IMR-90 (cell line): ENCODE measurements at regions not wholly inside any gene's neighbourhood (a gene's known extent, or its start where the extent isn't known, plus 50 kb on each side); places are given as distances from the start of the nearest gene placed in this dataset.

Source experiments
- ATAC-seq: fragments of 200-7000 bp; cut with Tn5 transposase; 2 replicates; pipeline ENCODE4 v1.9.1; 2020; ENCODE audit warnings: low read depth, mild to moderate bottlenecking, moderate library complexity
- BruUV-seq: library from RNA; stranded (reverse); fragments of 400-500 nt; replicated peaks from 2 replicates; lab custom pipeline; 2021; lab: Mats Ljungman, UMichigan
- CTCF ChIA-PET: fragments of 300-600 bp; formaldehyde crosslinking; extraction: SDS; loops from one replicate; lab custom pipeline; 2021; ENCODE audit warnings: antibody characterized with exemption; lab: Yijun Ruan, JAX
- POLR2A ChIA-PET: fragments of 300-600 bp; sonication (Branson Sonifier 250); formaldehyde crosslinking; loops from one replicate; lab custom pipeline; 2022; ENCODE audit warnings: antibody characterized with exemption; ENCODE audit not compliant: unreplicated experiment; lab: Charles Lee
- DNase-seq: peaks from one replicate; pipeline ENCODE4 v3.0.0; 2013
- H2AFZ ChIP-seq: replicated peaks from 2 replicates; pipeline ENCODE3; 2013; ENCODE audit warnings: low read length, mild to moderate bottlenecking; ENCODE audit not compliant: poor library complexity
- H2AK5ac ChIP-seq: 2 replicates; pipeline ENCODE4 v1.6.1; 2013; ENCODE audit warnings: low read depth, low read length, inconsistent platforms
- H2AK9ac ChIP-seq: replicated peaks from 2 replicates; pipeline ENCODE3; 2013; ENCODE audit warnings: mild to moderate bottlenecking, low read depth, low read length, moderate library complexity; ENCODE audit not compliant: poor library complexity
- H2BK120ac ChIP-seq: 2 replicates; pipeline ENCODE4 v1.6.1; 2013; ENCODE audit warnings: low read depth, low read length, inconsistent platforms
- H2BK15ac ChIP-seq: 3 replicates; pipeline ENCODE4 v1.6.1; 2013; ENCODE audit warnings: low read depth, low read length, inconsistent platforms
- H2BK20ac ChIP-seq: 2 replicates; pipeline ENCODE4 v1.6.1; 2013; ENCODE audit warnings: low read depth, mild to moderate bottlenecking, inconsistent platforms, low read length, moderate library complexity
- H2BK5ac ChIP-seq: 2 replicates; pipeline ENCODE4 v1.6.1; 2013; ENCODE audit warnings: mild to moderate bottlenecking, low read depth, low read length, inconsistent platforms; ENCODE audit not compliant: poor library complexity, severe bottlenecking
- H3K14ac ChIP-seq: replicated peaks from 2 replicates; pipeline ENCODE4 v1.6.1; 2013; ENCODE audit warnings: low read depth, low read length, inconsistent platforms
- H3K18ac ChIP-seq: 2 replicates; pipeline ENCODE4 v1.6.1; 2013; ENCODE audit warnings: low read depth, low read length, control low read depth
- H3K23ac ChIP-seq: 2 replicates; pipeline ENCODE4 v1.6.1; 2013; ENCODE audit warnings: low read depth, low read length, inconsistent platforms
- H3K27ac ChIP-seq: 2 replicates; pipeline ENCODE4 v1.5.1; 2013; ENCODE audit warnings: mild to moderate bottlenecking, control low read depth, low read length; ENCODE audit not compliant: insufficient read depth
- H3K27me3 ChIP-seq: 2 replicates; pipeline ENCODE4 v1.6.1; 2013; ENCODE audit warnings: low read length; ENCODE audit not compliant: control insufficient read depth, insufficient read depth
- H3K36me3 ChIP-seq: 2 replicates; pipeline ENCODE4 v1.6.1; 2013; ENCODE audit warnings: low read length, mixed read lengths; ENCODE audit not compliant: control insufficient read depth, insufficient read depth
- H3K4ac ChIP-seq: 2 replicates; pipeline ENCODE4 v1.6.1; 2013; ENCODE audit warnings: low read depth, low read length, inconsistent platforms
- H3K4me1 ChIP-seq: 2 replicates; pipeline ENCODE4 v1.6.1; 2013; ENCODE audit warnings: low read length, mixed read lengths; ENCODE audit not compliant: control insufficient read depth, insufficient read depth
- H3K4me2 ChIP-seq: 2 replicates; pipeline ENCODE4 v1.6.1; 2013; ENCODE audit warnings: low read depth, mild to moderate bottlenecking, control low read depth, low read length, moderate library complexity
- H3K4me3 ChIP-seq: 2 replicates; pipeline ENCODE4 v1.5.1; 2013; ENCODE audit warnings: low read depth, mild to moderate bottlenecking, control low read depth, low read length, moderate library complexity; ENCODE audit not compliant: insufficient read depth
- H3K56ac ChIP-seq: 2 replicates; pipeline ENCODE4 v1.6.1; 2013; ENCODE audit warnings: low read length, inconsistent platforms; ENCODE audit not compliant: insufficient read depth; ENCODE audit errors: extremely low read depth
- H3K79me1 ChIP-seq, 2 experiments: 2 replicates each; pipeline ENCODE4 v1.6.1; 2013; ENCODE audit warnings: low read length in 2 of 2, inconsistent platforms in 1 of 2, low read depth in 1 of 2
- H3K9ac ChIP-seq: 2 replicates; pipeline ENCODE4 v1.6.1; 2013; ENCODE audit warnings: low read depth, low read length, control low read depth
- H3K9me1 ChIP-seq: 2 replicates; pipeline ENCODE4 v1.6.1; 2013; ENCODE audit warnings: low read length, inconsistent platforms; ENCODE audit not compliant: insufficient read depth
- H3K9me3 ChIP-seq: 2 replicates; pipeline ENCODE4 v1.6.1; 2013; ENCODE audit warnings: low read length; ENCODE audit not compliant: control insufficient read depth, insufficient read depth
- H4K20me1 ChIP-seq: 2 replicates; pipeline ENCODE4 v1.6.1; 2013; ENCODE audit warnings: low read length, inconsistent platforms; ENCODE audit not compliant: insufficient read depth
- H4K5ac ChIP-seq: 2 replicates; pipeline ENCODE4 v1.6.1; 2013; ENCODE audit warnings: mild to moderate bottlenecking, low read depth, low read length, control low read depth
- H4K8ac ChIP-seq, 2 experiments: 2 replicates each; pipeline ENCODE4 v1.6.1; 2013; ENCODE audit warnings: low read depth in 2 of 2, low read length in 2 of 2, control low read depth in 1 of 2, inconsistent platforms in 1 of 2
- H4K91ac ChIP-seq: 2 replicates; pipeline ENCODE4 v1.6.1; 2013; ENCODE audit warnings: low read depth, low read length, inconsistent platforms; ENCODE audit not compliant: insufficient read depth
- RCOR1 ChIP-seq: IDR thresholded peaks from 2 replicates; pipeline ENCODE4 v1.6.1; 2012; ENCODE audit warnings: mild to moderate bottlenecking, low read length, improper control_type of control experiment; ENCODE audit not compliant: insufficient replicate concordance
- WGBS, 2 experiments: methylation state at CpG; one replicate each; pipeline versions ENCODE4 v1.1.5 to v1.1.7; 2013; ENCODE audit warnings: missing lambda C conversion rate in 2 of 2; ENCODE audit not compliant: insufficient read length in 1 of 2; ENCODE audit errors: extremely low coverage in 2 of 2; 5-methylcytosine and 5-hydroxymethylcytosine counted together
- dilution Hi-C: fragments of 300-500 bp; cut with HindIII; formaldehyde crosslinking; loops from one replicate; pipeline ENCODE4 v1.14.3; 2018; ENCODE audit warnings: low sequenced_read_pairs; ENCODE audit not compliant: unreplicated experiment
- in situ Hi-C: fragments of 300-500 bp; cut with MboI; formaldehyde crosslinking; loops from 3 replicates; pipeline ENCODE4 v1.14.3; 2019; ENCODE audit warnings: low sequenced_read_pairs, inconsistent platforms, mixed read lengths
- intact Hi-C: fragments of 100-400 bp; cut with micrococcal nuclease; formaldehyde crosslinking; loops from 2 replicates; pipeline ENCODE4 v1.10.0; 2022
- TF ChIP-seq, protein P1 (sequence below): fragments of 150-350 bp; IDR thresholded peaks from 2 replicates; pipeline ENCODE4 v1.6.1; 2017; ENCODE audit warnings: mild to moderate bottlenecking, antibody characterized with exemption, low read length, low read depth

DNA sequence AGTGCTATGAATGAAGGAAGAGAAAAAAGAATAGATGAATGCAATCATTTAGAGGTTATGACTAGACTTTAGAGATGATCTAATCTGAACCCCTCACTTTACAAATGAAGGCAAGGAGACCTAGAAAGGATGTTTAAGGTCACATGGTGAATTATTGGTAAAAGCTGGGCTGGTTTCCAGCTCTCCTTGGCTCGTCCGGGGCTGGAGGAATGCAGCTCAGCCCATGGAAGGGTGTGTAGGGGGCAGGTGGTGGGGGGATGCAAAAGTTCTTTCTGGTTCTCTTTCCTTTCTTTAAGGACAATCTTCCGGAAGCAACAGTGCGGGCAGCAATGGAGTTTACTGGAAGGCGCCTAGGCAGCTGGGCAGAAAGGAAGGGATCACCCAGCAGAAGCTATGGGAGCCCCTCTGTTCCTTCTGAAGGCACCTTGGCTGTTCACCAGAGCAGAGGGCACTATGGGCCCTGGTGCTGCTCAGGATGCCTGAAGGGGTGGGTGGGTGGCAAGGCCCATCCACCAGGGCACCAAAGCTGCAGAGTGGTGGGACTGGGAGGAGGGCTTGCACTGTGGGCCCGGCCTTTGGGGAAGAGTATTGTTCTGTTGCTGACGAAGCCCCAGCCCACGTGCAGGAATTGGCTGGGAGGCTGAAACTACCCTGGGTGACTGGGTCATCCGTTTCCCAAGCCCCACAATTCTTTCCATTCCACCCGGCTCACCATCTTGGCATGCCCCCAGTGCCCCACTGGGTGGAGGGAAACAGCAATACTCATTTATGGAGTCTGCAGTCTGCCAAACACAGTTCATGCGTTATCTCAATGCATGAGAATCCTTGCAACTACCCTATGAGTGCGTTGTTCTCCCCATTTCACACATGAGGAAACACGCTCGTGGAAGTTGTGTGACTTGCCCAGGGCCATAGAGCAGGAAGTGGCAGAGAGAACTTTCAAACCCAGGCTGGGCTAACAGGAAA is 78.2 kb downstream of the IRF2BPL start:
- in situ Hi-C loops = no loop called here
- TF ChIP-seq, protein P1, sequence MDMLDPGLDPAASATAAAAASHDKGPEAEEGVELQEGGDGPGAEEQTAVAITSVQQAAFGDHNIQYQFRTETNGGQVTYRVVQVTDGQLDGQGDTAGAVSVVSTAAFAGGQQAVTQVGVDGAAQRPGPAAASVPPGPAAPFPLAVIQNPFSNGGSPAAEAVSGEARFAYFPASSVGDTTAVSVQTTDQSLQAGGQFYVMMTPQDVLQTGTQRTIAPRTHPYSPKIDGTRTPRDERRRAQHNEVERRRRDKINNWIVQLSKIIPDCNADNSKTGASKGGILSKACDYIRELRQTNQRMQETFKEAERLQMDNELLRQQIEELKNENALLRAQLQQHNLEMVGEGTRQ = 0 out of 2 replicates have a peak, but pooled peaks have one; percentile 7
- no peak for TF ChIP-seq RCOR1
- Histone ChIP-seq H2BK120ac (peak overlapping the region; percentile 74), H3K79me1 (peaks cover 3 to 24% of the 10 kb centered on the region in 2 experiments; a peak in 2 of 4 replicates), H3K4me1 (peaks cover 30% of the 10 kb centered on the region), H3K18ac (peak overlapping the region; percentile 19; the same call in 1 of the 2 replicates), H3K23ac (no peak overlapping the region), H4K20me1 (no peaks in the 10 kb centered on the region), H4K8ac (peak overlapping the region; percentile 11 to 12; a peak in 2 of 4 replicates), H2BK5ac (no peak overlapping the region), H3K27me3 (no peaks in the 10 kb centered on the region), H2BK15ac (peak overlapping the region; percentile 80; the same call in 2 of the 3 replicates), H2AK9ac (peak overlapping the region; percentile 86), H2BK20ac (peak overlapping the region; percentile 72), H3K9ac (no peak overlapping the region), H4K5ac (0 out of 2 replicates have a peak overlapping the region, but pooled peaks have one; percentile 0), H3K4me3 (no peak overlapping the region), H2AK5ac (peak overlapping the region; percentile 66), H3K4me2 (no peak overlapping the region), H3K9me1 (peaks cover 26% of the 10 kb centered on the region), H4K91ac (peak overlapping the region; percentile 44; the same call in 1 of the 2 replicates), H3K56ac (no peak overlapping the region), H3K14ac (no peak overlapping the region), H3K9me3 (no peaks in the 10 kb centered on the region), H3K4ac (peak overlapping the region; percentile 65), H2AFZ (peak overlapping the region; percentile 58), H3K36me3 (no peaks in the 10 kb centered on the region), H3K27ac (peak overlapping the region; percentile 28; the same call in 1 of the 2 replicates)
- intact Hi-C loops = no loop called here
- dilution Hi-C loops = no loop called here
- CTCF ChIA-PET = interaction anchor here (0.6 to 1.5 kb wide), 3 partner anchors 28 to 113 kb away, joined by 3 read pairs; no protein-coding TSS in a partner anchor
- WGBS, 2 experiments = 75% methylated on average over 1 of the region's 14 CpGs; no CpG with 5 or more reads in 1 of the 2 experiments
- POLR2A ChIA-PET = interaction anchor here (0.9 kb wide), 1 partner anchor 74 kb away, joined by 4 read pairs; no protein-coding TSS in a partner anchor
- DNase-seq = peak; percentile 44
- BruUV-seq = no TSS peak
- ATAC-seq = no peak
